ENCODE measurements at regions not wholly inside any gene's neighbourhood (a gene's known extent, or its start where the extent isn't known, plus 50 kb on each side); places are given as distances from the start of the nearest gene placed in this dataset.

GRCh38 chr22:48152916-48153315 lies 1390.5 kb downstream of the TBC1D22A start:
- DNase-seq (ENCODE audit: low read depth in 2 of 2) = no peak

GRCh38 chr22:48152164-48152775 lies 1389.8 kb downstream of the TBC1D22A start:
- no peak for DNase-seq (ENCODE audit: low read depth in 2 of 2)

GRCh38 chr22:48151641-48152040 lies 1389.2 kb downstream of the TBC1D22A start:
- no peak for DNase-seq (ENCODE audit: low read depth in 2 of 2)

- DNase-seq (ENCODE audit: low read depth in 2 of 2) = no peak
Measured at GRCh38 chr22:48147831-48148230, 1385.4 kb downstream of the TBC1D22A start.

GRCh38 chr22:48147404-48147803 lies 1385.0 kb downstream of the TBC1D22A start:
- no peak for DNase-seq (ENCODE audit: low read depth in 2 of 2)

GRCh38 chr22:48146426-48146825 lies 1384.0 kb downstream of the TBC1D22A start:
- DNase-seq (ENCODE audit: low read depth in 2 of 2) = no peak

GRCh38 chr22:48145738-48146137 lies 1383.3 kb downstream of the TBC1D22A start:
- no peak for DNase-seq (ENCODE audit: low read depth in 2 of 2)

- no peak for DNase-seq (ENCODE audit: low read depth in 2 of 2)
Measured at GRCh38 chr22:48144318-48144717, 1381.9 kb downstream of the TBC1D22A start.

GRCh38 chr22:48143856-48144255 lies 1381.4 kb downstream of the TBC1D22A start:
- DNase-seq (ENCODE audit: low read depth in 2 of 2) = no peak

- DNase-seq (ENCODE audit: low read depth in 2 of 2) = no peak
Measured at GRCh38 chr22:48142388-48142787, 1379.9 kb downstream of the TBC1D22A start.

- DNase-seq (ENCODE audit: low read depth in 2 of 2) = no peak
Measured at GRCh38 chr22:48141301-48141700, 1378.9 kb downstream of the TBC1D22A start.

GRCh38 chr22:48140261-48140813 lies 1377.9 kb downstream of the TBC1D22A start:
- DNase-seq (ENCODE audit: low read depth in 2 of 2) = no peak

GRCh38 chr22:48139776-48140175 lies 1377.3 kb downstream of the TBC1D22A start:
- no peak for DNase-seq (ENCODE audit: low read depth in 2 of 2)

- no peak for DNase-seq (ENCODE audit: low read depth in 2 of 2)
Measured at GRCh38 chr22:48138855-48139254, 1376.4 kb downstream of the TBC1D22A start.

GRCh38 chr22:48138427-48138826 lies 1376.0 kb downstream of the TBC1D22A start:
- DNase-seq (ENCODE audit: low read depth in 2 of 2) = no peak

- DNase-seq (ENCODE audit: low read depth in 2 of 2) = no peak
Measured at GRCh38 chr22:48137640-48138039, 1375.2 kb downstream of the TBC1D22A start.

GRCh38 chr22:48135592-48135991 lies 1373.1 kb downstream of the TBC1D22A start:
- DNase-seq (ENCODE audit: low read depth in 2 of 2) = no peak

GRCh38 chr22:48125416-48125815 lies 1363.0 kb downstream of the TBC1D22A start:
- no peak for DNase-seq (ENCODE audit: low read depth in 2 of 2)

- no peak for DNase-seq (ENCODE audit: low read depth in 2 of 2)
Measured at GRCh38 chr22:48121984-48122383, 1359.5 kb downstream of the TBC1D22A start.

- DNase-seq (ENCODE audit: low read depth in 2 of 2) = no peak
Measured at GRCh38 chr22:48118654-48119053, 1356.2 kb downstream of the TBC1D22A start.

- DNase-seq (ENCODE audit: low read depth in 2 of 2) = no peak
Measured at GRCh38 chr22:48116871-48117270, 1354.4 kb downstream of the TBC1D22A start.

- DNase-seq (ENCODE audit: low read depth in 2 of 2) = no peak
Measured at GRCh38 chr22:48112687-48113521, 1350.5 kb downstream of the TBC1D22A start.

All from dermis microvascular lymphatic vessel endothelial cell (primary cell).